HepG2 (cell line): ENCODE measurements at regions not wholly inside any gene's neighbourhood (a gene's known extent, or its start where the extent isn't known, plus 50 kb on each side); places are given as distances from the start of the nearest gene placed in this dataset.

ENCODE experiments used
- ADNP ChIP-seq: sonication (generic); formaldehyde crosslinking; IDR thresholded peaks from 2 replicates; pipeline ENCODE4 v1.4.0; 2020; ENCODE audit warnings: missing genetic modification reagents
- IRF2 ChIP-seq: IDR thresholded peaks from 2 replicates; pipeline ENCODE4 v1.6.1; 2018; ENCODE audit warnings: missing genetic modification reagents, missing compliant biosample characterization
- KLF11 ChIP-seq: IDR thresholded peaks from 2 replicates; pipeline ENCODE4 v1.6.1; 2016; ENCODE audit warnings: missing compliant biosample characterization
- MATR3 ChIP-seq: sonication (generic); formaldehyde crosslinking; IDR thresholded peaks from 2 replicates; pipeline ENCODE4 v1.4.0; 2020; ENCODE audit warnings: missing genetic modification reagents
- NR2F1 ChIP-seq, 2 experiments: fragments of 450-650 bp in 1 of 2; formaldehyde crosslinking in 1 of 2; IDR thresholded peaks; 2 replicates each; pipeline versions ENCODE4 v1.5.0 to v1.6.1; 2016 to 2020; ENCODE audit warnings: mild to moderate bottlenecking in 1 of 2, missing compliant biosample characterization in 1 of 2, missing genetic modification reagents in 1 of 2, moderate library complexity in 1 of 2
- RFX3 ChIP-seq: IDR thresholded peaks from 2 replicates; pipeline ENCODE4 v1.6.1; 2016; ENCODE audit warnings: missing biosample characterization, missing genetic modification reagents
- SNRNP70 ChIP-seq: fragments of 200-400 bp; formaldehyde crosslinking; IDR thresholded peaks from 2 replicates; pipeline ENCODE4 v1.6.1; 2017; ENCODE audit warnings: mild to moderate bottlenecking, low read depth, low read length, moderate library complexity
- SSRP1 ChIP-seq: IDR thresholded peaks from 2 replicates; pipeline ENCODE4 v1.6.1; 2016; ENCODE audit warnings: control low read depth
- SYNCRIP ChIP-seq: fragments of 200-400 bp; formaldehyde crosslinking; IDR thresholded peaks from 2 replicates; pipeline ENCODE4 v1.6.1; 2018; ENCODE audit warnings: mild to moderate bottlenecking, low read depth, low read length; ENCODE audit not compliant: insufficient read depth
- U2AF2 ChIP-seq: fragments of 200-400 bp; formaldehyde crosslinking; IDR thresholded peaks from 2 replicates; pipeline ENCODE4 v1.6.1; 2017; ENCODE audit warnings: low read depth, mild to moderate bottlenecking, low read length
- XRCC5 ChIP-seq: fragments of 200-400 bp; formaldehyde crosslinking; optimal IDR thresholded peaks from 2 replicates; pipeline ENCODE3; 2017; ENCODE audit warnings: mild to moderate bottlenecking, low read length
- ZBTB8A ChIP-seq: sonication (generic); formaldehyde crosslinking; IDR thresholded peaks from 2 replicates; pipeline ENCODE4 v1.4.0; 2020; ENCODE audit warnings: mild to moderate bottlenecking, low read depth, missing genetic modification reagents, borderline replicate concordance
- ZC3H13 ChIP-seq: sonication (generic); formaldehyde crosslinking; IDR thresholded peaks from 2 replicates; pipeline ENCODE4 v1.8.1; 2023; ENCODE audit warnings: mild to moderate bottlenecking, missing genetic modification reagents, moderate library complexity
- ZFP36 ChIP-seq: fragments of 150-350 bp; IDR thresholded peaks from 2 replicates; pipeline ENCODE4 v1.6.1; 2018; ENCODE audit warnings: borderline replicate concordance, low read length, low read depth; ENCODE audit not compliant: partially characterized antibody
- ZFP36L2 ChIP-seq: sonication (generic); formaldehyde crosslinking; IDR thresholded peaks from 2 replicates; pipeline ENCODE4 v1.4.0; 2020; ENCODE audit warnings: missing genetic modification reagents
- ZMAT3 ChIP-seq: sonication (generic); formaldehyde crosslinking; conservative IDR thresholded peaks from 2 replicates; pipeline ENCODE4 v1.7.0; 2021; ENCODE audit warnings: missing genetic modification reagents
- ZNF30 ChIP-seq: sonication (generic); formaldehyde crosslinking; IDR thresholded peaks from 2 replicates; pipeline ENCODE4 v1.5.0; 2020; ENCODE audit warnings: mild to moderate bottlenecking, missing genetic modification reagents
- ZNF431 ChIP-seq: sonication (generic); formaldehyde crosslinking; IDR thresholded peaks from 2 replicates; pipeline ENCODE4 v1.9.0; 2022; ENCODE audit warnings: missing genetic modification reagents, low read depth, mild to moderate bottlenecking, borderline replicate concordance
- ZNF446 ChIP-seq: sonication (generic); formaldehyde crosslinking; IDR thresholded peaks from 2 replicates; pipeline ENCODE4 v1.5.0; 2020; ENCODE audit warnings: mild to moderate bottlenecking, missing genetic modification reagents
- ZNF672 ChIP-seq: sonication (generic); formaldehyde crosslinking; IDR thresholded peaks from 2 replicates; pipeline ENCODE4 v1.8.1; 2022; ENCODE audit warnings: missing genetic modification reagents
- ZNF792 ChIP-seq: IDR thresholded peaks from 2 replicates; pipeline ENCODE4 v1.6.1; 2016
- ZSCAN30 ChIP-seq: sonication (generic); formaldehyde crosslinking; IDR thresholded peaks from 2 replicates; pipeline ENCODE4 v1.5.0; 2020; ENCODE audit warnings: mild to moderate bottlenecking, missing genetic modification reagents
- TF ChIP-seq, protein P1 (sequence below): sonication (generic); formaldehyde crosslinking; IDR thresholded peaks from 2 replicates; pipeline ENCODE4 v1.5.1; 2020; ENCODE audit warnings: missing genetic modification reagents, mild to moderate bottlenecking, borderline replicate concordance
- TF ChIP-seq, protein P2 (sequence below): sonication (generic); formaldehyde crosslinking; IDR thresholded peaks from 2 replicates; pipeline ENCODE4 v1.5.0; 2020; ENCODE audit warnings: missing genetic modification reagents, mild to moderate bottlenecking, borderline replicate concordance
- TF ChIP-seq, protein P3 (sequence below): sonication (generic); formaldehyde crosslinking; IDR thresholded peaks from 2 replicates; pipeline ENCODE4 v1.4.0; 2020; ENCODE audit warnings: mild to moderate bottlenecking, low read depth, missing genetic modification reagents
- TF ChIP-seq, protein P4 (sequence below): sonication (generic); formaldehyde crosslinking; IDR thresholded peaks from 2 replicates; pipeline ENCODE4 v1.4.0; 2020; ENCODE audit warnings: missing genetic modification reagents, mild to moderate bottlenecking, borderline replicate concordance

DNA sequence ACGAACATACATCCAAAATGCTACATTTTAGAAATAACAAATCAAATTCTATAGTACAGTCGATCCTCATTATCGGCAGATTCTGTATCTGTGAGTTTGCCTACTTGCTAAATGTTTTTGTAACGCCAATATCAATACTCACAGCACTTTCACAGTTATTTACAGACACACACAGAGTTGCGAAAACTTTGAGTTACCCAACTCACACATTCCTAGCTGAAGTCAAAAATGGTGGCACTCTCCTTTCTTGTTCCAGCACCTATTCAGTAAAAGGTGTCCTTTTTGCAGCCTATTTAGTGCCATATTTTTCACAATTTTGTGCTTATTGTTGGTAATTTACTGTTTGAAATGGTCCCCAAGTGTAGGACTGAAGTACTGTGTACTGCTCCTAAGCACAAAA, 161.7 kb downstream of the AKR1D1 start (continued):
- TF ChIP-seq, protein P1, sequence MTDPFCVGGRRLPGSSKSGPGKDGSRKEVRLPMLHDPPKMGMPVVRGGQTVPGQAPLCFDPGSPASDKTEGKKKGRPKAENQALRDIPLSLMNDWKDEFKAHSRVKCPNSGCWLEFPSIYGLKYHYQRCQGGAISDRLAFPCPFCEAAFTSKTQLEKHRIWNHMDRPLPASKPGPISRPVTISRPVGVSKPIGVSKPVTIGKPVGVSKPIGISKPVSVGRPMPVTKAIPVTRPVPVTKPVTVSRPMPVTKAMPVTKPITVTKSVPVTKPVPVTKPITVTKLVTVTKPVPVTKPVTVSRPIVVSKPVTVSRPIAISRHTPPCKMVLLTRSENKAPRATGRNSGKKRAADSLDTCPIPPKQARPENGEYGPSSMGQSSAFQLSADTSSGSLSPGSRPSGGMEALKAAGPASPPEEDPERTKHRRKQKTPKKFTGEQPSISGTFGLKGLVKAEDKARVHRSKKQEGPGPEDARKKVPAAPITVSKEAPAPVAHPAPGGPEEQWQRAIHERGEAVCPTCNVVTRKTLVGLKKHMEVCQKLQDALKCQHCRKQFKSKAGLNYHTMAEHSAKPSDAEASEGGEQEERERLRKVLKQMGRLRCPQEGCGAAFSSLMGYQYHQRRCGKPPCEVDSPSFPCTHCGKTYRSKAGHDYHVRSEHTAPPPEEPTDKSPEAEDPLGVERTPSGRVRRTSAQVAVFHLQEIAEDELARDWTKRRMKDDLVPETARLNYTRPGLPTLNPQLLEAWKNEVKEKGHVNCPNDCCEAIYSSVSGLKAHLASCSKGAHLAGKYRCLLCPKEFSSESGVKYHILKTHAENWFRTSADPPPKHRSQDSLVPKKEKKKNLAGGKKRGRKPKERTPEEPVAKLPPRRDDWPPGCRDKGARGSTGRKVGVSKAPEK (CRISPR knock-in tag): no peak
- TF ChIP-seq SSRP1 (CRISPR knock-in tag): no peak
- no peak for TF ChIP-seq ZSCAN30
- TF ChIP-seq U2AF2: no peak
- TF ChIP-seq ZMAT3: no peak
- peak; percentile 77 for TF ChIP-seq ZNF792 (CRISPR knock-in tag)
- TF ChIP-seq ZFP36: no peak
- no peak for TF ChIP-seq ADNP (CRISPR knock-in tag)
- TF ChIP-seq ZFP36L2 (CRISPR knock-in tag): no peak
- TF ChIP-seq ZNF446: no peak
- no peak for TF ChIP-seq ZBTB8A
- TF ChIP-seq ZNF431: no peak
- TF ChIP-seq, protein P2, sequence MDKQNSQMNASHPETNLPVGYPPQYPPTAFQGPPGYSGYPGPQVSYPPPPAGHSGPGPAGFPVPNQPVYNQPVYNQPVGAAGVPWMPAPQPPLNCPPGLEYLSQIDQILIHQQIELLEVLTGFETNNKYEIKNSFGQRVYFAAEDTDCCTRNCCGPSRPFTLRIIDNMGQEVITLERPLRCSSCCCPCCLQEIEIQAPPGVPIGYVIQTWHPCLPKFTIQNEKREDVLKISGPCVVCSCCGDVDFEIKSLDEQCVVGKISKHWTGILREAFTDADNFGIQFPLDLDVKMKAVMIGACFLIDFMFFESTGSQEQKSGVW: no peak
- TF ChIP-seq ZNF672: no peak
- TF ChIP-seq RFX3 (CRISPR knock-in tag): no peak
- TF ChIP-seq KLF11 (CRISPR knock-in tag): no peak
- TF ChIP-seq NR2F1 (CRISPR knock-in tag; IDR thresholded peaks at IDR 0.05): no peak
- TF ChIP-seq, protein P3, sequence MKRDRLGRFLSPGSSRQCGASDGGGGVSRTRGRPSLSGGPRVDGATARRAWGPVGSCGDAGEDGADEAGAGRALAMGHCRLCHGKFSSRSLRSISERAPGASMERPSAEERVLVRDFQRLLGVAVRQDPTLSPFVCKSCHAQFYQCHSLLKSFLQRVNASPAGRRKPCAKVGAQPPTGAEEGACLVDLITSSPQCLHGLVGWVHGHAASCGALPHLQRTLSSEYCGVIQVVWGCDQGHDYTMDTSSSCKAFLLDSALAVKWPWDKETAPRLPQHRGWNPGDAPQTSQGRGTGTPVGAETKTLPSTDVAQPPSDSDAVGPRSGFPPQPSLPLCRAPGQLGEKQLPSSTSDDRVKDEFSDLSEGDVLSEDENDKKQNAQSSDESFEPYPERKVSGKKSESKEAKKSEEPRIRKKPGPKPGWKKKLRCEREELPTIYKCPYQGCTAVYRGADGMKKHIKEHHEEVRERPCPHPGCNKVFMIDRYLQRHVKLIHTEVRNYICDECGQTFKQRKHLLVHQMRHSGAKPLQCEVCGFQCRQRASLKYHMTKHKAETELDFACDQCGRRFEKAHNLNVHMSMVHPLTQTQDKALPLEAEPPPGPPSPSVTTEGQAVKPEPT (CRISPR knock-in tag): no peak
- no peak for TF ChIP-seq ZNF30 (CRISPR knock-in tag)
- no peak for TF ChIP-seq XRCC5
- TF ChIP-seq SYNCRIP: no peak
- TF ChIP-seq ZC3H13 (CRISPR knock-in tag): no peak
- TF ChIP-seq MATR3 (CRISPR knock-in tag): no peak
- TF ChIP-seq IRF2: no peak
- TF ChIP-seq, protein P4, sequence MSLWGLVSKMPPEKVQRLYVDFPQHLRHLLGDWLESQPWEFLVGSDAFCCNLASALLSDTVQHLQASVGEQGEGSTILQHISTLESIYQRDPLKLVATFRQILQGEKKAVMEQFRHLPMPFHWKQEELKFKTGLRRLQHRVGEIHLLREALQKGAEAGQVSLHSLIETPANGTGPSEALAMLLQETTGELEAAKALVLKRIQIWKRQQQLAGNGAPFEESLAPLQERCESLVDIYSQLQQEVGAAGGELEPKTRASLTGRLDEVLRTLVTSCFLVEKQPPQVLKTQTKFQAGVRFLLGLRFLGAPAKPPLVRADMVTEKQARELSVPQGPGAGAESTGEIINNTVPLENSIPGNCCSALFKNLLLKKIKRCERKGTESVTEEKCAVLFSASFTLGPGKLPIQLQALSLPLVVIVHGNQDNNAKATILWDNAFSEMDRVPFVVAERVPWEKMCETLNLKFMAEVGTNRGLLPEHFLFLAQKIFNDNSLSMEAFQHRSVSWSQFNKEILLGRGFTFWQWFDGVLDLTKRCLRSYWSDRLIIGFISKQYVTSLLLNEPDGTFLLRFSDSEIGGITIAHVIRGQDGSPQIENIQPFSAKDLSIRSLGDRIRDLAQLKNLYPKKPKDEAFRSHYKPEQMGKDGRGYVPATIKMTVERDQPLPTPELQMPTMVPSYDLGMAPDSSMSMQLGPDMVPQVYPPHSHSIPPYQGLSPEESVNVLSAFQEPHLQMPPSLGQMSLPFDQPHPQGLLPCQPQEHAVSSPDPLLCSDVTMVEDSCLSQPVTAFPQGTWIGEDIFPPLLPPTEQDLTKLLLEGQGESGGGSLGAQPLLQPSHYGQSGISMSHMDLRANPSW: no peak
- no peak for TF ChIP-seq SNRNP70
